Erythroblast (primary cell): ENCODE measurements at regions not wholly inside any gene's neighbourhood (a gene's known extent, or its start where the extent isn't known, plus 50 kb on each side); places are given as distances from the start of the nearest gene placed in this dataset.

ENCODE experiments used
- GATA1 ChIP-seq: IDR thresholded peaks from 2 replicates; pipeline ENCODE4 v1.6.1; 2011; ENCODE audit warnings: low read depth, mild to moderate bottlenecking, control low read depth, low read length, moderate library complexity
- POLR2A ChIP-seq: IDR thresholded peaks from 2 replicates; pipeline ENCODE4 v1.6.1; 2011; ENCODE audit warnings: mild to moderate bottlenecking, low read length

DNA sequence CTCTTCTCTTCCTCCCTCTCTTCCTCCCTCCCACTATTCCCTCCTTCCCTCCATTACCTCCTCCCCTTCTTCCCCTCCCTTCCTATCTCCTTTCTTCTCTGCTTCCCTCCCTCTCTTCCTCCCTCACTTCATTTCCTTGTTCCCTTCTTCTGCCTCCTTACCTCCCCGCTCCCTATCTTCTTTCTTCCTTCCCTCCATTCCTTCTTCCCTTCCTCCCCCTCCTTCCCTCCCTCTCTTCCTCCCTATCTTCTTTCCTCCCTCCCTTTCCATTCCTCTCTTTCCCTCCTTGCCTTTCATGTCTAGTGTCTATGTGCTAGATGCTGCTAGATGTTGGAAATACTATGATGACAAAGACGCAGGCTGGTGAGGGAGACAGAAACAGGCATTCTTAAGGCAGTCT is 246.0 kb downstream of the TDRD15 start:
- TF ChIP-seq POLR2A (no peak), GATA1 (no peak)
